ENCODE measurements at regions not wholly inside any gene's neighbourhood (a gene's known extent, or its start where the extent isn't known, plus 50 kb on each side); places are given as distances from the start of the nearest gene placed in this dataset.

DNA sequence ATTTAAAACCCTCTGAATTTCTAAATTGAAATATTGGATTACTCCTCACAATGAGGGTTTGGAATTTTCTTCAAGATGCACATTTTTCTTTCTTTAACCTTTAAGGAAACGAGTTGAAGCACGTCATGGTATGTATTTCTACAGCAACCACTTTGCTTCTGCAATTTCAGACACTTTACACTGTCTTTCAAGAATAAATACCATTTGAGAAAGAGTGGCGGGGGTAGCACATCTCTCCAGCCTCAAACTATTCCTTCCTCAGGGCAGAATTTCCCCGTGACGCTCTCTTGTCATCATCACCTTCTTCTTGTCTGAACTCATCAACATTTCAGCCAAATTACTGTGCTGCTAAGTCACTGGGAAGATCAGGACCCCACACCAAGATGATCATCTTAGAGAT is 1073.4 kb downstream of the EFNB2 start:
- TF ChIP-seq, protein P1, sequence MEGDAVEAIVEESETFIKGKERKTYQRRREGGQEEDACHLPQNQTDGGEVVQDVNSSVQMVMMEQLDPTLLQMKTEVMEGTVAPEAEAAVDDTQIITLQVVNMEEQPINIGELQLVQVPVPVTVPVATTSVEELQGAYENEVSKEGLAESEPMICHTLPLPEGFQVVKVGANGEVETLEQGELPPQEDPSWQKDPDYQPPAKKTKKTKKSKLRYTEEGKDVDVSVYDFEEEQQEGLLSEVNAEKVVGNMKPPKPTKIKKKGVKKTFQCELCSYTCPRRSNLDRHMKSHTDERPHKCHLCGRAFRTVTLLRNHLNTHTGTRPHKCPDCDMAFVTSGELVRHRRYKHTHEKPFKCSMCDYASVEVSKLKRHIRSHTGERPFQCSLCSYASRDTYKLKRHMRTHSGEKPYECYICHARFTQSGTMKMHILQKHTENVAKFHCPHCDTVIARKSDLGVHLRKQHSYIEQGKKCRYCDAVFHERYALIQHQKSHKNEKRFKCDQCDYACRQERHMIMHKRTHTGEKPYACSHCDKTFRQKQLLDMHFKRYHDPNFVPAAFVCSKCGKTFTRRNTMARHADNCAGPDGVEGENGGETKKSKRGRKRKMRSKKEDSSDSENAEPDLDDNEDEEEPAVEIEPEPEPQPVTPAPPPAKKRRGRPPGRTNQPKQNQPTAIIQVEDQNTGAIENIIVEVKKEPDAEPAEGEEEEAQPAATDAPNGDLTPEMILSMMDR (conservative IDR thresholded peaks at IDR 0.05; ENCODE audit: low read length) = no peak
- TF ChIP-seq EZH2phosphoT487 (IDR thresholded peaks at IDR 0.05; ENCODE audit: borderline replicate concordance, low read depth, low read length) = no peak

All from OCI-LY7 (cell line).